IPS DF 6.9 (cell line): ENCODE measurements at regions not wholly inside any gene's neighbourhood (a gene's known extent, or its start where the extent isn't known, plus 50 kb on each side); places are given as distances from the start of the nearest gene placed in this dataset.

Experiments used
- DNase-seq: peaks from one replicate; pipeline ENCODE4 v3.0.0-alpha.2; 2013; ENCODE audit warnings: low read depth, low spot score
- H3K27ac ChIP-seq: one replicate; pipeline ENCODE4 v1.5.1; 2013; ENCODE audit warnings: low read length, control low read depth
- H3K27me3 ChIP-seq: 2 replicates; pipeline ENCODE4 v1.6.1; 2013; ENCODE audit warnings: mild to moderate bottlenecking, low read length; ENCODE audit not compliant: control insufficient read depth, insufficient read depth
- H3K36me3 ChIP-seq: 2 replicates; pipeline ENCODE4 v1.6.1; 2013; ENCODE audit warnings: low read length; ENCODE audit not compliant: control insufficient read depth, insufficient read depth
- H3K4me1 ChIP-seq: 2 replicates; pipeline ENCODE4 v1.6.1; 2013; ENCODE audit warnings: low read length; ENCODE audit not compliant: control insufficient read depth, insufficient read depth
- H3K4me3 ChIP-seq: 2 replicates; pipeline ENCODE4 v1.5.1; 2013; ENCODE audit warnings: mild to moderate bottlenecking, low read length
- H3K9me3 ChIP-seq: 2 replicates; pipeline ENCODE4 v1.6.1; 2013; ENCODE audit warnings: low read length, inconsistent platforms; ENCODE audit not compliant: control insufficient read depth, insufficient read depth
- WGBS: extraction: QIAGEN DNeasy Blood & Tissue Kit; methylation state at CpG from one replicate; pipeline ENCODE4 v1.1.7; 2013; ENCODE audit warnings: mixed read lengths, missing lambda C conversion rate; ENCODE audit not compliant: insufficient read length, insufficient coverage; 5-methylcytosine and 5-hydroxymethylcytosine counted together

GRCh38 chr12:126582231-126582630 is 1517.0 kb downstream of the AACS start:
- Histone ChIP-seq H3K9me3 (no peaks in the 10 kb centered on the region), H3K27me3 (no peaks in the 10 kb centered on the region), H3K36me3 (no peaks in the 10 kb centered on the region), H3K4me3 (no peak overlapping the region), H3K4me1 (no peaks in the 10 kb centered on the region), H3K27ac (no peak overlapping the region)
- no peak for DNase-seq
- no CpG with 5 or more reads among the region's 3 CpGs for WGBS

- Histone ChIP-seq H3K9me3 (no peaks in the 10 kb centered on the region), H3K27me3 (no peaks in the 10 kb centered on the region), H3K36me3 (no peaks in the 10 kb centered on the region), H3K4me3 (no peak overlapping the region), H3K4me1 (no peaks in the 10 kb centered on the region), H3K27ac (no peak overlapping the region)
- no peak for DNase-seq
- WGBS, result no CpG with 5 or more reads among the region's 8 CpGs
Observed at GRCh38 chr12:126588586-126589249, 1523.5 kb downstream of the AACS start.

- no peaks in the 10 kb centered on the region for H3K27me3 ChIP-seq
- no peak for DNase-seq
- WGBS, result no CpG with 5 or more reads among the region's 2 CpGs
- no peaks in the 10 kb centered on the region for H3K4me1 ChIP-seq
- H3K4me3 ChIP-seq, result no peak overlapping the region
- H3K9me3 ChIP-seq, result no peaks in the 10 kb centered on the region
- no peaks in the 10 kb centered on the region for H3K36me3 ChIP-seq
- no peak overlapping the region for H3K27ac ChIP-seq
Observed at GRCh38 chr12:126591533-126591932, 1526.3 kb downstream of the AACS start.

- H3K9me3 ChIP-seq, result no peaks in the 10 kb centered on the region
- WGBS, result no CpG with 5 or more reads among the region's 5 CpGs
Observed at GRCh38 chr12:126601184-126602170, 1536.2 kb downstream of the AACS start.

GRCh38 chr12:126602612-126603011 is 1537.4 kb downstream of the AACS start:
- Histone ChIP-seq H3K36me3 (no peaks in the 10 kb centered on the region), H3K4me3 (no peak overlapping the region), H3K27me3 (no peaks in the 10 kb centered on the region), H3K4me1 (no peaks in the 10 kb centered on the region), H3K27ac (no peak overlapping the region), H3K9me3 (no peaks in the 10 kb centered on the region)
- DNase-seq, result no peak
- no CpG with 5 or more reads among the region's 7 CpGs for WGBS

More at GRCh38 chr12:126601184-126602170, 1536.2 kb downstream of the AACS start:
- no peak overlapping the region for H3K27ac ChIP-seq
- no peaks in the 10 kb centered on the region for H3K4me1 ChIP-seq
- no peaks in the 10 kb centered on the region for H3K27me3 ChIP-seq
- DNase-seq, result no peak
- H3K4me3 ChIP-seq, result no peak overlapping the region
- no peaks in the 10 kb centered on the region for H3K36me3 ChIP-seq

- Histone ChIP-seq H3K9me3 (no peaks in the 10 kb centered on the region; the same call in 1 of the 2 replicates), H3K36me3 (no peaks in the 10 kb centered on the region), H3K4me1 (no peaks in the 10 kb centered on the region), H3K27ac (no peak overlapping the region), H3K27me3 (no peaks in the 10 kb centered on the region), H3K4me3 (no peak overlapping the region)
- DNase-seq, result no peak
- WGBS, result no CpG with 5 or more reads among the region's 1 CpG
Observed at GRCh38 chr12:126607157-126607556, 1541.9 kb downstream of the AACS start.

- WGBS, result no CpG with 5 or more reads among the region's 1 CpG
- no peaks in the 10 kb centered on the region; the same call in 1 of the 2 replicates for H3K9me3 ChIP-seq
- H3K36me3 ChIP-seq, result no peaks in the 10 kb centered on the region
- H3K4me3 ChIP-seq, result no peak overlapping the region
- no peaks in the 10 kb centered on the region for H3K4me1 ChIP-seq
- DNase-seq, result no peak
- H3K27me3 ChIP-seq, result no peaks in the 10 kb centered on the region
- no peak overlapping the region for H3K27ac ChIP-seq
Observed at GRCh38 chr12:126607867-126608266, 1542.6 kb downstream of the AACS start.

- no peak overlapping the region for H3K27ac ChIP-seq
- H3K4me1 ChIP-seq, result no peaks in the 10 kb centered on the region
- no peaks in the 10 kb centered on the region for H3K27me3 ChIP-seq
- H3K9me3 ChIP-seq, result no peaks in the 10 kb centered on the region; the same call in 1 of the 2 replicates
- DNase-seq, result no peak
- H3K4me3 ChIP-seq, result no peak overlapping the region
- WGBS, result no CpG with 5 or more reads among the region's 2 CpGs
- no peaks in the 10 kb centered on the region for H3K36me3 ChIP-seq
Observed at GRCh38 chr12:126608607-126609175, 1543.5 kb downstream of the AACS start.

- no CpG with 5 or more reads among the region's 16 CpGs for WGBS
- Histone ChIP-seq H3K4me3 (no peak overlapping the region), H3K27ac (no peak overlapping the region), H3K27me3 (no peaks in the 10 kb centered on the region), H3K4me1 (no peaks in the 10 kb centered on the region), H3K36me3 (no peaks in the 10 kb centered on the region), H3K9me3 (no peaks in the 10 kb centered on the region; the same call in 1 of the 2 replicates)
- DNase-seq, result no peak
Observed at GRCh38 chr12:126616441-126616840, 1551.2 kb downstream of the AACS start.

GRCh38 chr12:126617312-126617711 is 1552.1 kb downstream of the AACS start:
- peak; percentile 48 for DNase-seq
- WGBS, result no CpG with 5 or more reads among the region's 5 CpGs
- no peaks in the 10 kb centered on the region; the same call in 1 of the 2 replicates for H3K9me3 ChIP-seq
- H3K27ac ChIP-seq, result no peak overlapping the region
- H3K27me3 ChIP-seq, result no peaks in the 10 kb centered on the region
- no peaks in the 10 kb centered on the region for H3K4me1 ChIP-seq
- H3K4me3 ChIP-seq, result no peak overlapping the region
- H3K36me3 ChIP-seq, result no peaks in the 10 kb centered on the region
